Activated naive CD4-positive, alpha-beta T cell treated with anti-CD3 and anti-CD28 coated beads, Interleukin-2, amount 10 ng/mL, durations not matched to agents 7 days and 5 days (primary cell): ENCODE measurements at regions not wholly inside any gene's neighbourhood (a gene's known extent, or its start where the extent isn't known, plus 50 kb on each side); places are given as distances from the start of the nearest gene placed in this dataset.

Source experiments
- CTCF ChIA-PET: fragments of 350-600 bp; sonication (Branson Sonifier 250); formaldehyde crosslinking; loops from one replicate; lab custom pipeline; 2021; ENCODE audit warnings: antibody characterized with exemption; lab: Charles Lee
- DNase-seq: peaks from one replicate; pipeline ENCODE4 v3.0.0-alpha.2; 2020
- H3K27ac Mint-ChIP-seq: one replicate; pipeline ENCODE4 v1.8.0; 2021; ENCODE audit warnings: mild to moderate bottlenecking, moderate library complexity, mixed read lengths
- H3K27me3 Mint-ChIP-seq: one replicate; pipeline ENCODE4 v1.8.0; 2021; ENCODE audit warnings: mild to moderate bottlenecking, mixed read lengths
- H3K36me3 Mint-ChIP-seq: one replicate; pipeline ENCODE4 v1.8.0; 2021; ENCODE audit warnings: mixed read lengths
- H3K4me1 Mint-ChIP-seq: one replicate; pipeline ENCODE4 v1.8.0; 2021; ENCODE audit warnings: mixed read lengths
- H3K4me3 Mint-ChIP-seq: one replicate; pipeline ENCODE4 v1.8.0; 2021; ENCODE audit warnings: mild to moderate bottlenecking, moderate library complexity, mixed read lengths
- H3K9me3 Mint-ChIP-seq: one replicate; pipeline ENCODE4 v1.8.0; 2021; ENCODE audit warnings: mixed read lengths

DNA sequence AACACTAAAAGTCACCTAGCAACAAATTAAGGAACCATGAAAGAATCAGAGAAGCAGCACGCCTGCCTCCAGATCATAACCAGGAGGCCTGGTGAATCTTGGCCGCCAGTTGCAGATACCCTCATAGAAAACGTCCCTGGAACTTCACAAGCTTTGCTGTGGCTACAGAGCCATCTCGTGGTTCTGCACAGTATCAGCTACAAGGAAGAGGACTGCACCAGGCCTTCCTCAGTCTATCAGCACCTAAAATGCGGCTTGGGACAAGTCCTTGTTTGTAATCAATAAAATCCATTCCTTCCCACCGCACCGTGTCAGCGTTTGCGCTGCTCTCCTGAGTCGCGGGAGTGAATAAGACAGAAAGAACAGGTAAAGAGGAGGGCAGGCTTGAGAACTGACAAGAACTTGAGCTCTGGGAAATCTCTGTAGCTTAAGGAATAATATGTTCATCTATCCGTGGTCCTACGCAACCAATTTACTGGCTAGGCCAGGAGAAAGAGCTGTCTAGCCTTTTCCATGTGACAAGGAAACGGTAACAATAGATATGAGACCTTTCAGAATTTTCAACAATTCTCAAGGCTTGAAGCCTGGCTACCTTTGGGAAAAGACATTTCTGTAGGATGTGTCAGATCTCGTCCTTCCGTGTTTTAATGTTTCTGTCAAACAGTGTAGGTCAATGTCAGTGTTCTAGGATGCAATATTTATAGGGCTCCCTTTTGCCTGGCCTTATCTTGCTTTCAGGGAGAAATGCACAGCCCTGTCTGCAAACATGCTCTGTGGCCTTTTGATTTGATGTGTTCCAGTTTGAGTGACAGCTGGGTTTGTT lies 128.5 kb upstream of the RAB12 start:
- H3K27ac Mint-ChIP-seq, result no peak overlapping the region
- H3K4me3 Mint-ChIP-seq, result no peak overlapping the region
- peaks cover 23% of the 10 kb centered on the region for H3K27me3 Mint-ChIP-seq
- no peaks in the 10 kb centered on the region for H3K4me1 Mint-ChIP-seq
- H3K9me3 Mint-ChIP-seq, result no peaks in the 10 kb centered on the region
- CTCF ChIA-PET, result interaction anchor here (1.2 kb wide), 1 partner anchor 507 kb away, joined by 3 read pairs; no protein-coding TSS in a partner anchor
- no peak for DNase-seq
- H3K36me3 Mint-ChIP-seq, result no peaks in the 10 kb centered on the region

- Mint-ChIP-seq H3K4me3 (no peak overlapping the region), H3K9me3 (no peaks in the 10 kb centered on the region), H3K27me3 (peaks cover 14% of the 10 kb centered on the region), H3K4me1 (no peaks in the 10 kb centered on the region), H3K36me3 (no peaks in the 10 kb centered on the region), H3K27ac (no peak overlapping the region)
- CTCF ChIA-PET, result interaction anchor here (1.2 kb wide), 1 partner anchor 209 kb away, joined by 3 read pairs; no protein-coding TSS in a partner anchor
- DNase-seq, result no peak
Observed at GRCh38 chr18:8484951-8485350, 124.3 kb upstream of the RAB12 start.

DNA sequence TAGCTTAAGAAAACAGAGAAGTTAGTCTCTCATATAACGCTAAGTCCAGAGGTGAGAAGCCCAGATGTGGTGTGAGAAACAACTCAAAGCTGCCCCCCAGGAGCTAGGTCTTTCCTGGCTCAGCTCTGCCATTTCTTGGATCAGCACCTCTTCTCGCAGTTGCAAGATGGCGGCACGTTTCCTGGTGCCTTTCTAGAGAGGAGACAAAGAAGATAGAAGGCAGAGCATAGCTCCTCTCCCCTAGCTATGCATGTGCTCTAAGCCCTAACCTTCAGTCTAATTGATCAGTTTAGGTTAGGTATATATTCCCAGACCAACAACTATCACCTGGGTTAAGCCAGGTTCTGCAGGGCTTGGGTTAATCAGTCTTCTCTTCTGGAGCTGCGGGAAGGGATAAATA lies 119.5 kb upstream of the RAB12 start:
- no peak for DNase-seq
- Mint-ChIP-seq H3K4me3 (no peak overlapping the region), H3K36me3 (no peaks in the 10 kb centered on the region), H3K27ac (no peak overlapping the region), H3K4me1 (no peaks in the 10 kb centered on the region), H3K9me3 (no peaks in the 10 kb centered on the region), H3K27me3 (peaks cover 19% of the 10 kb centered on the region)
- CTCF ChIA-PET, result no interaction called here

DNA sequence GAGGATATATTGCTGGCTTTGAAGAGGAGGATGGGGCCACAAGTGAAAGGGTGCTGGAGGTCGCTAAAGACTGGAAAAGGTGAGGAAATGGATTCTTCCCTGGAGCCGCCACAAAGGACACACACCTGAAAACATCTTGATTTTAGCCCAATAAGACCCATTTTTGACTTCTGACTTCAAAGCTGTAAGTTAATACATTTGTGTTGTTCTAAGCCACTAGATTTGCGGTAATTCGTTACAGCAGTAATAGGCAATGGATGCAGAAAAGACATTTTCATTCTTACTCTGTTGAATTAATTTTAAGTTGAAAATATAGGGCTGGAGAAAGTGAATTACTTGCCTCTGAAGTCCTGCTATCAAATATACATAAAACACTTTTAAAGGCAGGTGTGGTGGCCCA lies 117.7 kb upstream of the RAB12 start:
- H3K27ac Mint-ChIP-seq, result no peak overlapping the region
- no peak for DNase-seq
- H3K9me3 Mint-ChIP-seq, result no peaks in the 10 kb centered on the region
- H3K4me3 Mint-ChIP-seq, result no peak overlapping the region
- H3K4me1 Mint-ChIP-seq, result no peaks in the 10 kb centered on the region
- H3K27me3 Mint-ChIP-seq, result peaks cover 20% of the 10 kb centered on the region
- no peaks in the 10 kb centered on the region for H3K36me3 Mint-ChIP-seq
- CTCF ChIA-PET, result no interaction called here

- Mint-ChIP-seq H3K4me1 (no peaks in the 10 kb centered on the region), H3K36me3 (no peaks in the 10 kb centered on the region), H3K9me3 (no peaks in the 10 kb centered on the region), H3K4me3 (no peak overlapping the region), H3K27ac (no peak overlapping the region), H3K27me3 (peaks cover 20% of the 10 kb centered on the region)
- CTCF ChIA-PET, result interaction anchor here (1.1 kb wide), 1 partner anchor 15 kb away, joined by 4 read pairs; no protein-coding TSS in a partner anchor
- no peak for DNase-seq
Observed at GRCh38 chr18:8493141-8493540, 116.1 kb upstream of the RAB12 start.

DNA sequence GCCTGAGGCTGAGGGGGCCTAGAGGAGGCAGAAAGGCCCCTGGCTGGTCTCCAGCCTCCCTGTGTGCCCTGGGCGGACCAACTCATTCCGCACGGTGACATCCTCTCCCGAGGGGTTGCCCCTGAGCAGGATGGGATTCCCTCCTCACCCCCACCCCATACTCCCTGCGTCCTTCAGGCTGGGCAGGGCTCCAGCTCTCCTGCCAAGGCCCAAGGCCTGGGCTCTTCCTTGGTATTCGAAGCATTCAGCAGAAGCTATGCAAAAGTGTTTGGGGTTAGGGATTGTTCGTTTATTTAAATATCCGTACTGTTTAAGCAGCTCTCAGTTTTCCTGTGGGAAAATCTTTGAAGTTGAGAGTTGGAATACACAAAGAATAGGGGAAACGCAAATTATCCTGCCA lies 113.1 kb upstream of the RAB12 start:
- Mint-ChIP-seq H3K27me3 (peaks cover 18% of the 10 kb centered on the region), H3K9me3 (no peaks in the 10 kb centered on the region), H3K4me3 (no peak overlapping the region), H3K4me1 (no peaks in the 10 kb centered on the region), H3K27ac (no peak overlapping the region), H3K36me3 (no peaks in the 10 kb centered on the region)
- no peak for DNase-seq
- CTCF ChIA-PET, result no interaction called here

DNA sequence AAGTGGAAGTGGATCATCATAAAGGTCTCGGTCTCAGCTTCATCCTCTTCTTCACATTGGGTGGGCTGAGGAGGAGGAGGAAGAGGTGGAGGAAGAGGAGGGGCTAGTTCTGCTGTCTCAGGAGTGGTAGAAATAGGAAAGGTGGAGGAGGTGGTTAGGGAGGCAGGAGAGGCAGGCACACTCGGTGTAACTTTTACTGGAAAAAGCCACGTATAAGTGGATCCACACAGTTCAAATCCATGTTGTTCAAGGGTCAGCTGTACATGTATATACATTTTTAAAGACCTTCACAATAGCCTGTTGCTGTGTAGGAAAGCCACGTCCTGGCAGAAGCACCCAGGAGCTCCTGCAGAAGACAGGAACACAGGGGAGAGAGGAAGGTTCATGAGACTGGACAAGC lies 110.3 kb upstream of the RAB12 start:
- H3K9me3 Mint-ChIP-seq, result no peaks in the 10 kb centered on the region
- H3K4me1 Mint-ChIP-seq, result no peaks in the 10 kb centered on the region
- no peaks in the 10 kb centered on the region for H3K36me3 Mint-ChIP-seq
- DNase-seq, result no peak
- H3K4me3 Mint-ChIP-seq, result no peak overlapping the region
- no peak overlapping the region for H3K27ac Mint-ChIP-seq
- CTCF ChIA-PET, result interaction anchor here (1.2 kb wide), 1 partner anchor 20 kb away, joined by 3 read pairs; no protein-coding TSS in a partner anchor
- H3K27me3 Mint-ChIP-seq, result peaks cover 8% of the 10 kb centered on the region

- Mint-ChIP-seq H3K9me3 (no peaks in the 10 kb centered on the region), H3K4me3 (no peak overlapping the region), H3K27ac (no peak overlapping the region), H3K36me3 (no peaks in the 10 kb centered on the region), H3K27me3 (peaks cover 8% of the 10 kb centered on the region), H3K4me1 (no peaks in the 10 kb centered on the region)
- CTCF ChIA-PET, result no interaction called here
- no peak for DNase-seq
Observed at GRCh38 chr18:8499810-8500675, 109.2 kb upstream of the RAB12 start.

GRCh38 chr18:8501044-8501443 lies 108.2 kb upstream of the RAB12 start:
- Mint-ChIP-seq H3K36me3 (no peaks in the 10 kb centered on the region), H3K4me1 (no peaks in the 10 kb centered on the region), H3K27ac (no peak overlapping the region), H3K9me3 (no peaks in the 10 kb centered on the region), H3K4me3 (no peak overlapping the region), H3K27me3 (no peaks in the 10 kb centered on the region)
- DNase-seq, result no peak
- CTCF ChIA-PET, result no interaction called here

- no peaks in the 10 kb centered on the region for H3K4me1 Mint-ChIP-seq
- CTCF ChIA-PET, result no interaction called here
- no peak for DNase-seq
- H3K4me3 Mint-ChIP-seq, result no peak overlapping the region
- H3K9me3 Mint-ChIP-seq, result no peaks in the 10 kb centered on the region
- no peaks in the 10 kb centered on the region for H3K36me3 Mint-ChIP-seq
- H3K27ac Mint-ChIP-seq, result no peak overlapping the region
- peaks cover 6% of the 10 kb centered on the region for H3K27me3 Mint-ChIP-seq
Observed at GRCh38 chr18:8503248-8503647, 106.0 kb upstream of the RAB12 start.

DNA sequence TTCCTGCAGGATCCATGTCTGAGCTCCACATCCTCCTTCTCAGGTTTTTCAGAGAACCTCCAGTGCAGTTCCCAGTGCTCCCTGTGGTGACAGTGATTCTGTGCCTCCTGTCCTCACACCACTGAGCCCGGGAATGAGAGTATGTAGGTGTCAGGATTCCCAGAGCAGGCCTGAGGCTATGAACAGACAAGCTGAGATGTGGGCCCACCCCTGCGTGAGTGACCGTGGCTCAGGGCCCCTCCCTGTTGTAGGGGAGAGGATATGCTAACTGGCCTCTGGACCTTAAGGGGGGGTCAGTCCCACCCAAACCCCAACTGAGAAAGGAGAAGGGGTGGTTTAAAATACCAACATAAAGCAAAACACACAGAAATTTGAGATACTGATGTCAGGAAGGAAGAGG lies 104.8 kb upstream of the RAB12 start:
- Mint-ChIP-seq H3K9me3 (no peaks in the 10 kb centered on the region), H3K27me3 (peaks cover 6% of the 10 kb centered on the region), H3K4me1 (no peaks in the 10 kb centered on the region), H3K36me3 (no peaks in the 10 kb centered on the region), H3K27ac (no peak overlapping the region), H3K4me3 (no peak overlapping the region)
- CTCF ChIA-PET, result no interaction called here
- no peak for DNase-seq

DNA sequence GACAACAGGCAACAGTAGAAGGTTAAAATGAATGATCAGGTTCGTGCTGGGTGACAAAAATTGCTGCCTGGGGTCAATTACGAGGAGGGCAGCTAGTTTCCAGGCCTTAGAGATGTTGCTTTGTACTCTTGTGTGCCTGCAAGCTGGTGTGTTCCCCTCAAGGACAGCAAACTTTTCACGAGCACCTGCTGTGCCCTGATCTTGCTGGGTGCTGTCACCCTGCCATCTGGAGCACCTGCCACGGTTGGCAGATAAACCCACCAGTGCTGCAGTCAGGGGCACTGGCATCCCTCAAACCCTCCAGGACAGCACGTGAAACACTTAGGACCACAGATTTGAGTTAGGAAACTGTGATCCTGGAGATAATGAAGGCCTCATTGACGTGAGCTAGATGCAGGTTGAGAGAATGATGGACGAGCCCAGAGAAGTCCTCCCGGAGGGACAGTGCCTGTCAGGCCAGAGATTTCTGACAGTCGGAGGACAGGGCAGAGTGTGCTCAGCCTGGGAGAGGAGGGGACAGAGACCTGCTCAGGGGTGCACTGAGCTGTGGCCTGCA lies 104.3 kb upstream of the RAB12 start:
- no peak for DNase-seq
- Mint-ChIP-seq H3K4me1 (no peaks in the 10 kb centered on the region), H3K27ac (no peak overlapping the region), H3K9me3 (no peaks in the 10 kb centered on the region), H3K27me3 (peaks cover 6% of the 10 kb centered on the region), H3K36me3 (no peaks in the 10 kb centered on the region), H3K4me3 (no peak overlapping the region)
- CTCF ChIA-PET, result no interaction called here

DNA sequence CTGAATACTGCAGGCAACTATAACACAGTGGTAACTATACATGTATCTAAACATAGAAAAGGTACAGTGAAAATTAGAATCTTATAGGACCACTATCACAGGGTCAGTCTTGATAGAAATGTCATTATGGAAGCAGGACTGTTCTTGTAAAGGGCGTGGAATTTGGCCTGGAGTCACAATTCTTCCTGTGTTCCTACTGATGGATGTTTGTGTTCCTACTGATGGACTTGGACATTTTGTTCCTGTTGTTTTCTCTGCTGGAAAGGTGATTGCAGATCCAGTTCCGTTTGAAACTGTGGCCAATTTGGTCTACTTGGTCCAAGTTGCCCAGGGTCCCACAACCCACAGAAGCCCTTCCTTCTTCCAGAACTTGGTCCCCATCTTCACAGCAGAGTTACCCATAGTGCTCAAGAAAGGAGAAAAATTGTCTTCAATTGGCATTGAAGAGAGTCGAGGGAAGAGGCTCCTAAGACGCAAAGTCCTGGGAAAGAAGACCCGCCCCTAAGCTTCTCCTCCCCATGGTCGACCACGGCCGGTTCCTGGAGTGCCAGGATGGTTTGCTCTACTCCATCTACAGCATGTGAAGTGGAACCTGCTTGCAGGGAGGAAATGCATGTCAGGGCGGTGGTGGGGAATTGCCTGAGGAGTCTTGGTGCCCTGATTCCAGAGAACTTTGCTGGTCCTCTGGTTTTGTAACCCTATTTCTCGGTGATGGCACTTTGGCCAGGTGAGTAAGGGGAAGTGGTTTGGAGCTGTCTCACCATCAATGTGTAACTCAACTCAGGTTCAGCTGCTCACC lies 102.8 kb upstream of the RAB12 start:
- Mint-ChIP-seq H3K4me1 (no peaks in the 10 kb centered on the region), H3K27ac (no peak overlapping the region), H3K4me3 (no peak overlapping the region), H3K36me3 (no peaks in the 10 kb centered on the region), H3K27me3 (peaks cover 6% of the 10 kb centered on the region), H3K9me3 (no peaks in the 10 kb centered on the region)
- CTCF ChIA-PET, result no interaction called here
- no peak for DNase-seq

DNA sequence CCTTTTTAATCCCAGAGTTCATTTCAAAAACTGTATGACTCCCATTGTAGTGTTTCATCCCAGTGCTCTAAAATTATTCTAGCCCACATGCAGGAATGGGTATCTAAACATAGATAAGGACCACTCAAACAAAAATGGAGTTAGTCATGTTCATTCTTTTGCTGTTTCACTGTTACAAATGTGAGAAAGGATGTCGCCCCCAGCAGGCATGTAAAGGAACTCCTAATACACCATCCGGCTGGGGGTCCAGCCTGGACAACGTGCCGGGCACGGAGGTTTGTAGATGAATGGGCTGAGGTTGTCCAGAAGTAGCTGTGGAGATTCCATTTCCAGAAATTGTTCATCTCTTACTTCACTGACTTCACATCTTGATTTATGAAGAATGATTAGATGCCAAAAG lies 101.9 kb upstream of the RAB12 start:
- H3K4me3 Mint-ChIP-seq, result no peak overlapping the region
- CTCF ChIA-PET, result no interaction called here
- no peaks in the 10 kb centered on the region for H3K9me3 Mint-ChIP-seq
- H3K27me3 Mint-ChIP-seq, result peaks cover 6% of the 10 kb centered on the region
- no peak overlapping the region for H3K27ac Mint-ChIP-seq
- no peak for DNase-seq
- H3K4me1 Mint-ChIP-seq, result no peaks in the 10 kb centered on the region
- H3K36me3 Mint-ChIP-seq, result no peaks in the 10 kb centered on the region
